Activated CD8-positive, alpha-beta memory T cell treated with anti-CD3 and anti-CD28 coated beads for 4 hours (primary cell): ENCODE measurements at regions not wholly inside any gene's neighbourhood (a gene's known extent, or its start where the extent isn't known, plus 50 kb on each side); places are given as distances from the start of the nearest gene placed in this dataset.
A peak's percentile ranks its signal among the peaks of the same experiment; 100 is the strongest.

ENCODE experiments used
- DNase-seq, 2 donors: peaks; one replicate each; pipeline ENCODE4 v3.0.0-alpha.2; 2020; ENCODE audit warnings: low read depth in 2 of 2

- DNase-seq = peak in 1 of 2 donors; percentile 22
Observed at GRCh38 chr2:39513641-39514094, 76.6 kb upstream of the MAP4K3 start.

- no peak for DNase-seq
Observed at GRCh38 chr2:39514825-39515224, 77.7 kb upstream of the MAP4K3 start.

DNA sequence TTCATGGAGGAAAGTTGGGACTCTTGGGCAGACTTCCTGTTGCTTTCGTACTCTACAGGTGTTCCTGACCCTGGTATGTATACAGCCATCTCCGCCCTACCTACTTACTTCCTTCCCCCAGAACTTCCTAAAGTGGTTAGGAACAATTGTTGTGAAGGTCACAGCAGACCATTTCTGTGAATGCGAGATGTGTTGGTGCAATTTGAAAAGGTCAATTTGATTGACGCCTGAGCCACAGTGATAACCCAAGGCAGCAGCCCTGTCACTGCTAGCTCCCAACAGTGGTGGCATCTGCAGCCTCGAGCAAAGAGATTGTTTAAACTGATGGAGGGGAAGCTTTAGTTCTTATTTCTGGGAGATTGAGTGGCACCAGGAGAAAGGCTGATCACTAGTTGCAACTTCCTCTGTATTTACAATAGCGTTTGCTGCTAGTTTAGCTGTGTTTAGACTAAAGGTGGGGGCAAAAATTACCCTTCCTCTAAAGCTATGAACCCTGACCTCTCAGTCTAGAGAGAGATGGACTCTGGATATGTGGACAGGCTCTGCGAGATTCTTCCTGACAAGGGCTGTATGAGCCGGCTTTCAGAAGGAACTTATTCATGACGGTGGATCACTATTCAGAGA, 78.3 kb upstream of the MAP4K3 start:
- no peak for DNase-seq

DNA sequence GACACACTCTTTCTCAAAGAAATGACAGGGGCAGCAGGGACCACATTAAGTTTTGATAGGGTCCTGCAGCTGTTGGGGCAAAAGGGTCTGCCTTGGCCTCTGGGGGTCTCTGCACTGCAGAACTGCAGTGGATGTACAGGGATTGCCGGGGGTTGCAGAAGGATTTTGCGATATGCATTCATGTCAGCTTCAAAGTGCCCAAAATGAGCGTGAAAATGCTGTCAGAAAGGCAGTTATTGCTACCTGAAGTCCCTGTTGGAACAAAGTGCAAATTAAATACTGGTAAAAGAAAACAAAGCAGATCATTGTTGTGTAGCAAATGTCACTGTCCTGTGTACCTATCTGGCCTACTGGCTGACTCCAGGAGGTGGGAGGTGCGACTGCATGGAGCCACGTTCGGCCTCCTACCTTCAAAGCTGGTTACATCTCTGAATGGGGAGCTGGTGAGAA, 78.8 kb upstream of the MAP4K3 start:
- no peak for DNase-seq

- DNase-seq = no peak
Observed at GRCh38 chr2:39516347-39517101, 79.4 kb upstream of the MAP4K3 start.

DNA sequence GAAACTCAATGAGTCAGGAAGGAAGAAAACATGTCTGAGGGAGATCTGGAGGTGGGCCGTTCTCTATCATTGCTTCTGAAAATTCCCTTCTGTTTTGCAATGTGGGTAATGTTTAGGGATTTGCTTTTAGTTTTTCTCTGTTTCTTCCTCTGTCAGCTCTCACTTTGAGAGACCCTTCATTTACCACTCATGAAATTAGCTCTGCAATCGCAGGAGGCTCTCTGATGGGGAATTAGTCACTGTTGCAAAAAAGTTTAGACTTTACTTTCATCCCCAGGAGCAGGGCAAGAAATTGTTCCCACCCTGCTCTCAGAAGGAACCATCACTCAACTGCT, 80.0 kb upstream of the MAP4K3 start:
- DNase-seq = no peak

DNA sequence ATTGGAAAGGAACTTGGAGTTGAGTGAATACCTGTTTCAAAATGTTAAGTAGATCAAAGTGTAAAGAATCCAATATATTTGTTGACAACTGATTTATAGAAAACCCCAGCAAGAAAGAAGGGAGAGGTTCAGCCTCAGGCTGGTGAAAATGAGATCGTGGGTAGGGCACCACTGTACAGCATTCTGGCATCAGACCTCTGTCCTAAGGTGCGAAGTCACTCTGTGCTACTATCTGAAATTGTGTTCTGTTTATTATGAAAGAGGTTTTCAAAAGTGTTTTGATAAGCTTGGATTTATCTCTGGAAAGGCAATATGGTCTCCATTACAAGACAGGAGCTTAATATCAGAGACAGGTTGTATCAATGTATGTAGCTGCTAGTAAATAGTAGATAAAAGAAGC, 80.5 kb upstream of the MAP4K3 start:
- DNase-seq = no peak

DNA sequence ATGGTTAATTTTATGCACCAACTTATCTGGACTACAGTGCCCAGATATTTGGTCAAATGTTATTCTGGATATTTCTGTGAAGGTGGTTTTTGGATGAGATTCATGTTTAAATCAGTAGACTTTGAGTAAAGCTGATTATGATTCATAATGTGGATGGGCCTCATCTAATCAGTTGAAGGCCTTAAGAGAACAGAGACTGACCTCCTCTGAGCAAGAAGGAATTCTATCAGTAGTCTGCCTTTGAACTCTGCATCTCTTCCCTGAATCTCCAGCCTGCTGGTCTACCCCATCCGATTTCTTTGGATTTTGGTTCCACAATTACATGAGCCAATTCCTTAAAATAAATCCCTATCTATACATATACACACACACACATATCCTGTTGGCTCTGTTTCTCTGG, 82.8 kb upstream of the MAP4K3 start:
- no peak for DNase-seq

DNA sequence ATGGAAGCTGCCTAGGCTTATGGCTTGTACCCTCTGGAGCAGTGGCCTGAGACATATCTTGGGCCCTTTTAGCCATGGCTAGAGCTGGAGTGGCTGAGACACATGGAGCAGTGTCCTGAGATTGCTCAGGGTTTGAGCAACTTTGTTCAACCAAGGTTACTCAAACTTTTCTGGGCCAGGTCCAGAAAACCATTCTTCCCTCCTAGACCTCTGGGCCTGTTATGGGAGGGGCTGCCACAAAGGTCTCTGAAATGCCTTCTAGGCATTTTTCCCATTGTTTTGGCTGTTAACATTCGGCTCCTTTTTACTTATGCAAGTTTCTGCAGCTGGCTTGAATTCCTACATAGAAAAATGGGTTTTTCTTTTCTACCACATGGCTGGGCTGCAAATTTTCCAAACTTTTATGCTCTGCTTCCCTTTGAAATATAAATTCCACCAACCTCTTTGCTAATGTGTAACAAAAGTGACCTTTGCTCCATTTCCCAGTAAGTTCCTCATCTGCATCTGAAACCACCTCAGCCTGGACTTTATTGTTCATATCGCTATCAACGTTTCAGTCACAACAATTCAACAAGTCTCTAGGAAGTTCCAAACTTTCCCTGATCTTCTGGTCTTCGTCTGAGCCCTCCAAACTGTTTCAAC, 84.9 kb upstream of the MAP4K3 start:
- no peak for DNase-seq

DNA sequence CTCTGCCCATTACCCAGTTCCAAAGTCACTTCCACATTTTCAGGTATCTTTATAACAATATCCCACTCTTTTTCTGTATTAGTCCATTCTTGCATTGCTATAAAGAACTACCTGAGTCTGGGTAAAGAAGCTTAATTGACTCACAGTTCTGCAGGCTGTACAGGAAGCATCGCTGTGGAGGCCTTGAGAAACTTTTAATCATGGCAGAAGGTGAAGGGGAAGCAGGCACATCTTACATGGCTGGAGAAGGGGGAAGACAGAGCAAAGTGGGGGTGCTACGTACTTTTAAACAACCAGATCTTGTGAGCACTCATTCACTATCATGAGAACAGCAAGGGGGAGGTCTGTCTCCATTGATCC, 85.4 kb upstream of the MAP4K3 start:
- DNase-seq = no peak

- no peak for DNase-seq
Observed at GRCh38 chr2:39523308-39524044, 86.4 kb upstream of the MAP4K3 start.

GRCh38 chr2:39524061-39524460, 87.0 kb upstream of the MAP4K3 start:
- DNase-seq = no peak

DNA sequence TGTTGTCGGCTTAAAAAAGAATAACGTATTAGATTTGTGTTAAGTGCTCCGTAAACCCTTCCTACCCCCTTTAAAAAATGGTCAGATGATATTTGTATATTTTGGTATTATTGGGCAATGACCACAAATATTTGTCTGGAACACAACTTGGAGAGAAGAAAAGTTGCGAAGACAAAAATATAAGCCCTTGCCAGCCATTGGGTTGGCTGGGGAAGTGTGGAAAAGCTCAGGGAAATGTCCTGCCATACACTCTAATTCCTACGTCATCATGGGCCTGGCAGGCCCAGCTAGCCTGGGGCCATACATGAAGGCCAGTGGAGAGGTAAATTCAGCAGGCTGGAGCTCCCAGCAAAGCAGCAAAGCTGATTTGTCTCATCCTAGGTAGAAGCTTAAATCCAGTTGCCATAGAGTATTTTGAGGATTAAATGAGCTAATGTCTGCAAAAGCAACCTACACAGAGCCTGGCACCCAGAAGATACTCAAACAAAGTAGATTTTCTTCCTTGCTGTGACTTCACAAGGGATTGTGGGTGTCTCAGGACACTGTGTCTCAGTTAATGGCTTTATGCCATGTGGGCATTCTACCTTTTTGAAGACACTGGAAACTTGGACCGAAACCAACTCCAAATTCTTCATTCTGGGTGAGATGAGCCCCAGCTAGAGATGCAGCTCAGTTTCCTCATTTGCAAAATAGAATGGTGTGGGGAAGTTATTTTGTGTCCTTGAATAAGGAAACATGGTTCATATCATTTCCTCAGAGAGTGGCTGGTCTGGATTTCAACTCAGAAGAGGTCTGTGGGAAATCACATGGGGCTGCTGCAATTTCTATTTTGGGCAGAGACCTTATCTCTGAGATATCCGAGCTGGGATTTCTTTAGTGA, 87.9 kb upstream of the MAP4K3 start:
- DNase-seq = no peak

DNA sequence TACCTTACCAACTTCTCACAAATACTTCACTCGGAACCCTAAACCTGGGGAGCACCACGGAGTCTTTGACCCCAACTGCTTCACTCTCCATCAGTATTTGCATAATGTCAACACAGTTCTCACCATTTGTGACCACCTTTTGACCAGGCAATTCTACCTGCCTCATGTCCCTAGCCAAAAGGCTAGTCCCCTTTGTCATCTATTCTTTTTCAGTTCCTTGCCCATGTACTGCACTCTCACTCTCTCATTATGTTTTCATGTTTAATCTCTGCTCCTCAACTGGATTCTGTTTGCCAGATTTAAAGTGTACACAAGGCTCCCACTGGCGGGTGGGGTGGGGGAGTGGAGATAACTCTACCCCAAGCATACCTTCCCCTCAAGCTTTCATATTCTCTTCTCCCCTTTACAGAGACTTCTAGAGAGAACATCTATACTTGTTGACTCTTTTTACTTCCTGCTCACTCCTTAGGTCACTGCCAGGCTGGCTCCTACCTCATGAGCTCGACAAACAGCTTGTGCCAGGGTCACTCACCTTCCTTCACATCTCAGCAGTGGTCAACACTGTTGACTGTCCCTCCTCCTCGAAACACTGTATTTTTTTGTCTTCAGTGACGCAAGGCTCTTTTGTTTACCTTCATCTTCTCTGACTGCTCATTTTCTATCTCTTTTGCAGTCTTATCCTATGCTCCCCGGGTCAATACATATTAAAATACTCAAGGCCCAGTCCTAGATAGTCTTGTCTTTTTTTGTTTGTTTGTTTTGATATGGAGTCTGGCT, 88.7 kb upstream of the MAP4K3 start:
- no peak for DNase-seq

DNA sequence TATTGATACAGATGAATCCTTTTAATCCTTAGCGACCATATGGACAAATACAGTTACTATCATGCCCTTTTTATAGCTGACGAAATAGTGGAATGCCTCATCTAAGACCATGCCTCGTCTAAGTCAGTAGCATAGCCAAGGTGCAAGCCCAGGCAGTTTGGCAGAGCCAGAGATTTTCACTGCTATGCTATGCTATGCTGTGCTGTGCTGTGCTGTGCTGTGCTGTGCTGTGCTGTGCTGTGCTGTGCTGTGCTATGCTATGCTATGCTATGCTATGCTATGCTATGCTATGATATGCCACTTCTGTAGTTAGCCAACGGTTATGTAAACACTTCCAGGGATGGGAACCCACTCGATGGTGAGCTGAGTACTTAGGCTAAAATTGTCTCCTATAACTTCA, 91.6 kb upstream of the MAP4K3 start:
- no peak for DNase-seq

- DNase-seq = no peak
Observed at GRCh38 chr2:39529836-39530235, 92.8 kb upstream of the MAP4K3 start.

DNA sequence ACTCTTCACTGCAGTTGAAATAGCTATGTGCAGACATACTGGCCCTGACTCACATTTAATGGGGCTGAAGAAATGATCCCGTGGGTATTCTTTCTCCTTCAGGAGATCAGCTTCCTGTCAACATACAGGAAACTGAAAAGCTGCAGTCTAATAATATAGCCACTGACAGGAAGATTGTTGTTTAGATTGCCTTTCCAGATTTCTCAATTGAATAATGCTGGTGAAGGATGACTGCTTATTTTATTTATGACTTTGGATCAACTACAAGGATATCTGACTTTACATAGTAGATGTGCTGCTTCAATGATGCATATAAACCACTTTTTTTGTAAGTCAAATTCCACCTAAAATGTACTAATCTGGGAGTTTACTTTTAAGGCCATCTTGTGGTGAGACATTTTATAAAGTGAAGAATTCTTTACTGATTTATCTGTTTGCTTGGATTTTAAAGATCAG, 93.4 kb upstream of the MAP4K3 start:
- DNase-seq = no peak

GRCh38 chr2:39531220-39531777, 94.2 kb upstream of the MAP4K3 start:
- no peak for DNase-seq

GRCh38 chr2:39532933-39533332, 95.8 kb upstream of the MAP4K3 start:
- no peak for DNase-seq

DNA sequence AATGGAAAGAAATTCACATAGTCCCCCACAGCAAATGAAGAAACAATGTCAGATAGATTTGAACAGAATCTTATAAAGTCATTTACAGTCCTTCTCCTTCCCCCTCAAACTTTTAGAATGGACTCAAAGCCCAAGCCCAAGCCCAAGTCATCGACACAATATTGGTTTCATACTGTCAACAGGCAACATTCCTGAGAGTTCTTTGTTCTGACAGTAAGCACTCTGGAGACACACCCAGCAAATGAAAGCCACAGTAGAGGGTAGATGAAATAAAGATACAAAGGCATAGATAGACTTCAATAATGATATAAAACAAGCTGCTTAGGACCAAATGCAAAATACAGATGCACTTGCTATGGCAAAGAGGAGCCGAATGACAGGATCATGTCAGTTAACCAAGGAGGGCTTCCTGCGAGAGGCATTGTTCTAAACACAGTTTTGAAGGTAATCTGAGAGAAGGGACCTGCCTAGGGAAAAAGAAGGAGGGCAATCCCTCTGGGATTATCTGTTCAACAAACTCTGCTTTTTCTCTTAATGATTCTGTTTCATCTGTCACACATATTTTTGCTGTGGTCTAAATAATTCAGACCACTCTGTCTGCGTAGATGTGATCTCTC, 97.1 kb upstream of the MAP4K3 start:
- DNase-seq = no peak
